PC-9 (cell line): ENCODE measurements at regions not wholly inside any gene's neighbourhood (a gene's known extent, or its start where the extent isn't known, plus 50 kb on each side); places are given as distances from the start of the nearest gene placed in this dataset.

Experiments used
- EZH2 ChIP-seq: fragments of 200-600 bp; sonication (generic); IDR thresholded peaks from 2 replicates; pipeline ENCODE4 v1.8.0; 2017; ENCODE audit warnings: antibody characterized with exemption, low read depth
- TF ChIP-seq, protein P1 (sequence below): fragments of 200-600 bp; sonication (generic); conservative IDR thresholded peaks from 2 replicates; pipeline ENCODE4 v1.6.1; 2017; ENCODE audit warnings: mixed run types, antibody characterized with exemption, mild to moderate bottlenecking, moderate library complexity

DNA sequence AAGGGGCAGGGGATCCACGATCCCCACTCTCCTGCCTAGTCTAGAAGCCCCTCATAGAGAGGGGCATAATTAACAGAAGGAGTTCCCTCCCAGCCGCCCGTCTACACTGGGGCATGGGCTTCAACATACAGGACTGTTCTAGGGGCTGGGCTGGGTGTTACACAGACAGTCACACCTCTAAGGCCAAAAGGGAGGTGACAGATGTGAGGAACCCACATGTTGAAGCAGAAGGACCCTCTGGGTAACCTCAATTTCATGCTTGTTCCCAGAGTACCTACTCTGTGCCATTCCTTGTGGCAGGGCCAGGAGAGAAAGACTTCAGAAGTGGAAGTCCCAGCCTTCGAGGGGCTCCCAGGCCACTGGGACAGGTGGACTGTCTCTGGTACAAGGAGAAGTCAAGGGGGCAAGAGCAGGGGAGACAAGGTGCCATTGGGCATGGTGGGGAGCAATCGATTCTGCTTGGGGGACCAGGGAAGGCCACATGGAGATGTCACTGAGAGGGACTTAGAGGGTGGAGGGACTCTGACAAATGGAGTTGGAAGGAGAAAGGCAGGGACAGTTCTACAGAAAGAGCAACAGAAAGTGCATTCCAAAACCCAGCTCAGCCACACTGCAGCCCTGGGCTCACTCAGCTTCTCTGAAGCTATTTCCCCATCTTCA, 71.3 kb downstream of the CPN2 start:
- TF ChIP-seq, protein P1, sequence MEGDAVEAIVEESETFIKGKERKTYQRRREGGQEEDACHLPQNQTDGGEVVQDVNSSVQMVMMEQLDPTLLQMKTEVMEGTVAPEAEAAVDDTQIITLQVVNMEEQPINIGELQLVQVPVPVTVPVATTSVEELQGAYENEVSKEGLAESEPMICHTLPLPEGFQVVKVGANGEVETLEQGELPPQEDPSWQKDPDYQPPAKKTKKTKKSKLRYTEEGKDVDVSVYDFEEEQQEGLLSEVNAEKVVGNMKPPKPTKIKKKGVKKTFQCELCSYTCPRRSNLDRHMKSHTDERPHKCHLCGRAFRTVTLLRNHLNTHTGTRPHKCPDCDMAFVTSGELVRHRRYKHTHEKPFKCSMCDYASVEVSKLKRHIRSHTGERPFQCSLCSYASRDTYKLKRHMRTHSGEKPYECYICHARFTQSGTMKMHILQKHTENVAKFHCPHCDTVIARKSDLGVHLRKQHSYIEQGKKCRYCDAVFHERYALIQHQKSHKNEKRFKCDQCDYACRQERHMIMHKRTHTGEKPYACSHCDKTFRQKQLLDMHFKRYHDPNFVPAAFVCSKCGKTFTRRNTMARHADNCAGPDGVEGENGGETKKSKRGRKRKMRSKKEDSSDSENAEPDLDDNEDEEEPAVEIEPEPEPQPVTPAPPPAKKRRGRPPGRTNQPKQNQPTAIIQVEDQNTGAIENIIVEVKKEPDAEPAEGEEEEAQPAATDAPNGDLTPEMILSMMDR: no peak
- no peak for TF ChIP-seq EZH2
